ENCODE measurements at regions not wholly inside any gene's neighbourhood (a gene's known extent, or its start where the extent isn't known, plus 50 kb on each side); places are given as distances from the start of the nearest gene placed in this dataset.

GRCh38 chr2:234615643-234616356, 118.9 kb upstream of the ARL4C start:
- TF ChIP-seq CTCF (optimal IDR thresholded peaks at IDR 0.05 in 1 of 3, IDR thresholded peaks at IDR 0.05 in 1 of 3, conservative IDR thresholded peaks at IDR 0.05 in 1 of 3; ENCODE audit: extremely low read depth in 1 of 3, insufficient read depth in 2 of 3, low read length in 3 of 3) (no peak), EZH2 (IDR thresholded peaks at IDR 0.05; ENCODE audit: low read length) (no peak)

Data from keratinocyte (primary cell).